ENCODE measurements at regions not wholly inside any gene's neighbourhood (a gene's known extent, or its start where the extent isn't known, plus 50 kb on each side); places are given as distances from the start of the nearest gene placed in this dataset.

DNA sequence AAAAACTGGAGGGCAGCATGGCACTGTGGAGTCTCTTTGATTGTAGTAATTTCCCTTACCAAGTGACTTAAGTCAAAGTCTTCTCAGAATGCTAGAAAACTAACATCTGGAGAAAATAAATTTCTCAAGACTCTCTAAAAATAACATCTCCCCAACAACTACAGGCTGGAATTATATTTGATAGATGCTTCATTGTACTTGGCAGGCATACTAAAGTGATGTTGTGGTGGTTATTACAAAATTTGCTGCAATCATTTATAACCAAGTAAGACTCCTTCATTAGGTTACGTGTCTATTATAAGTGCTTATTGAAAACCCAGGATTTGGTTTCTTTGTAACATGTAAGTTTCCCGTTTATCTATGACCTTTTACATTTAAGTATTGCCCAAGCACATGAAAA, 132.9 kb upstream of the NRIP1 start:
- H3K27ac ChIP-seq = no peak overlapping the region
- no peak overlapping the region for H2AFZ ChIP-seq
- H3F3A ChIP-seq (ENCODE audit: insufficient read depth) = no peaks in the 10 kb centered on the region
- H3K36me3 ChIP-seq (ENCODE audit: low read depth) = no peaks in the 10 kb centered on the region
- H3K9me2 ChIP-seq (ENCODE audit: insufficient read depth) = no peaks in the 10 kb centered on the region
- no peaks in the 10 kb centered on the region for H3K79me2 ChIP-seq (ENCODE audit: insufficient read depth)
- no peak overlapping the region for H3K4me2 ChIP-seq (ENCODE audit: unreplicated experiment)
- WGBS, 2 experiments (ENCODE audit: low coverage in 1 of 2, low lambda C conversion rate in 2 of 2, missing lambda C conversion rate in 2 of 2) = 67 to 72% methylated on average over 2 of the region's 2 CpGs
- TF ChIP-seq EZH2 (IDR thresholded peaks at IDR 0.05; ENCODE audit: insufficient read depth, poor library complexity, severe bottlenecking) (no peak), EZH2phosphoT487 (IDR thresholded peaks at IDR 0.05; ENCODE audit: insufficient read depth, low read depth) (no peak)
- no peak overlapping the region for H3K4me3 ChIP-seq
- no peaks in the 10 kb centered on the region for H3K27me3 ChIP-seq (replicated peaks; ENCODE audit: insufficient read depth)
- H3K9ac ChIP-seq = no peak overlapping the region
- no peaks in the 10 kb centered on the region for H3K4me1 ChIP-seq (ENCODE audit: insufficient read depth)
- in situ Hi-C loops (cut with MboI) = no loop called here
- no peaks in the 10 kb centered on the region for H4K20me1 ChIP-seq (ENCODE audit: insufficient read depth)
- H3K9me3 ChIP-seq (ENCODE audit: low read depth) = no peaks in the 10 kb centered on the region
- no peak for DNase-seq

DNA sequence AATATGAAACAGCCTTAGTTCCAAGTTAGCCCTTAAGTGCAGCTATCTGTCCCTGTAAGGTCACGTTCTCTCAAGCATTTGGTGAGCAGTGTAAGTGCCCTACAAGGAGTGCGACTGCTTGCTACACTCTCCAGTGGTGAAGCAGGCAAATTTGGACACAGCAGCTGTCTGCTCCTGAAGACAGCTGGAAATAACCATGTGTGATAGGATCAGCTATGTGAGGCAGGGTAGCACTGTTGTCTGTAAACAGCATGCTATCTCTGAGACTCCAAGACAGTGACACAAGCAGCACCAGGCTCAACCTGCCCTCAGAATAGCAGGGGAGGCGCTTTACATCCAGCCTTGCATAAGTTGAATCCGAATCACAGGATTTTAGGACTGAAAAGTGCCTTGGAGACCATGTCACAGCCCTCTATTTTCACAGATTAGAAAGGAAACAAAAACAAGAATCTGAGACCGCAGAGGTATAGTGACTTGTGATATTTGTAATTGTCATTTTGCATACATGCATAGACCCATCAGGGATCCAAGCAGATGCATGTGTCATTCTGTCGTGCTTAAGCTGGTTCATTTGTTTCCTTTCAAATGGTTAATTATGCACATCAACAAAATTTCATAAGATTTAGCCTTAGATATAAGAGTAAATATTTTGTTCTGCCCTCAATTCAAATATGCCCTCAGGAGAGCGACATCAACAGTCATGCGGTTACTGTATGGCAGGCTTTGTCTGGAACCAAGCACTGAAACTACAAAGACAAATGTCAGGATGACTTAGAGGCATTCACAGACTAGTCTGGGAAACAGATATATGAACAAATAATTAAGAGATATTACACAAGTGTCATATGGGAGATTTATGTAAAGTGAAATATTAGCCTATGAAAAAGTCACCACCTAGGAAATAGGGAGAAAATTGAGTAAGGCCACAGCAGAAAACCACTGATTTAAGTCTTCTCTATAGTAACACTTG, 134.9 kb upstream of the NRIP1 start:
- Histone ChIP-seq H4K20me1 (ENCODE audit: insufficient read depth) (no peaks in the 10 kb centered on the region), H3K4me1 (ENCODE audit: insufficient read depth) (no peaks in the 10 kb centered on the region), H2AFZ (no peak overlapping the region), H3K9me2 (ENCODE audit: insufficient read depth) (no peaks in the 10 kb centered on the region), H3K36me3 (ENCODE audit: low read depth) (no peaks in the 10 kb centered on the region), H3K9ac (no peak overlapping the region), H3K27me3 (replicated peaks; ENCODE audit: insufficient read depth) (no peaks in the 10 kb centered on the region), H3F3A (ENCODE audit: insufficient read depth) (no peaks in the 10 kb centered on the region), H3K79me2 (ENCODE audit: insufficient read depth) (no peaks in the 10 kb centered on the region), H3K9me3 (ENCODE audit: low read depth) (no peaks in the 10 kb centered on the region), H3K4me3 (no peak overlapping the region), H3K4me2 (ENCODE audit: unreplicated experiment) (no peak overlapping the region), H3K27ac (no peak overlapping the region)
- in situ Hi-C loops (cut with MboI) = no loop called here
- no peak for TF ChIP-seq EZH2phosphoT487 (IDR thresholded peaks at IDR 0.05; ENCODE audit: insufficient read depth, low read depth)
- no peak for TF ChIP-seq EZH2 (IDR thresholded peaks at IDR 0.05; ENCODE audit: insufficient read depth, poor library complexity, severe bottlenecking)
- 70 to 78% methylated on average over 8 of the region's 8 CpGs for WGBS, 2 experiments (ENCODE audit: low coverage in 1 of 2, low lambda C conversion rate in 2 of 2, missing lambda C conversion rate in 2 of 2)
- no peak for DNase-seq

DNA sequence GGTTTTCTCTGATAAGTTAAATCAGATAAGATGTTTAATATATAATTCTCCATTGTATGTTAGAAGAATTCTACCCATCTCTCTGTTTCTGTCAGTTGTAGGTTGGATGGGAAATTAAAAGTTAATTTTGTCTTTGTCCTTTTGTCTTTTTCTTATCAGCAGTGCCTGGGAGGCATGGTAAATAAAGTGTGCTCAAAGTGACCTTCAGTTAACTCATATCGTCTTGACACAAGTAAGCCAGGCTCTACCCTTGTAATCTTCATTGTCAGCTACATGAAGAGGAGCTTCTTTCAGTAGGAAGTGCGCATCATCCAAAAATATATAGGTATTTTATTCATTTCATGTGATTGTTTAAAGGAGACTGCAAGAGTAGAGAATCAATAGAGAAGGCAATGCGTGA, 138.9 kb upstream of the NRIP1 start:
- TF ChIP-seq EZH2 (IDR thresholded peaks at IDR 0.05; ENCODE audit: insufficient read depth, poor library complexity, severe bottlenecking) = no peak
- TF ChIP-seq EZH2phosphoT487 (IDR thresholded peaks at IDR 0.05; ENCODE audit: insufficient read depth, low read depth) = no peak
- Histone ChIP-seq H3K9me2 (ENCODE audit: insufficient read depth) (no peaks in the 10 kb centered on the region), H3K4me1 (ENCODE audit: insufficient read depth) (no peaks in the 10 kb centered on the region), H3K79me2 (ENCODE audit: insufficient read depth) (no peaks in the 10 kb centered on the region), H3K9me3 (ENCODE audit: low read depth) (no peaks in the 10 kb centered on the region), H3K36me3 (ENCODE audit: low read depth) (no peaks in the 10 kb centered on the region), H4K20me1 (ENCODE audit: insufficient read depth) (no peaks in the 10 kb centered on the region), H2AFZ (no peak overlapping the region), H3F3A (ENCODE audit: insufficient read depth) (no peaks in the 10 kb centered on the region), H3K9ac (no peak overlapping the region), H3K4me3 (no peak overlapping the region), H3K27me3 (replicated peaks; ENCODE audit: insufficient read depth) (no peaks in the 10 kb centered on the region), H3K27ac (no peak overlapping the region), H3K4me2 (ENCODE audit: unreplicated experiment) (no peak overlapping the region)
- in situ Hi-C loops (cut with MboI) = no loop called here
- 91 to 97% methylated on average over 3 of the region's 3 CpGs for WGBS, 2 experiments (ENCODE audit: low coverage in 1 of 2, low lambda C conversion rate in 2 of 2, missing lambda C conversion rate in 2 of 2)
- DNase-seq = no peak

DNA sequence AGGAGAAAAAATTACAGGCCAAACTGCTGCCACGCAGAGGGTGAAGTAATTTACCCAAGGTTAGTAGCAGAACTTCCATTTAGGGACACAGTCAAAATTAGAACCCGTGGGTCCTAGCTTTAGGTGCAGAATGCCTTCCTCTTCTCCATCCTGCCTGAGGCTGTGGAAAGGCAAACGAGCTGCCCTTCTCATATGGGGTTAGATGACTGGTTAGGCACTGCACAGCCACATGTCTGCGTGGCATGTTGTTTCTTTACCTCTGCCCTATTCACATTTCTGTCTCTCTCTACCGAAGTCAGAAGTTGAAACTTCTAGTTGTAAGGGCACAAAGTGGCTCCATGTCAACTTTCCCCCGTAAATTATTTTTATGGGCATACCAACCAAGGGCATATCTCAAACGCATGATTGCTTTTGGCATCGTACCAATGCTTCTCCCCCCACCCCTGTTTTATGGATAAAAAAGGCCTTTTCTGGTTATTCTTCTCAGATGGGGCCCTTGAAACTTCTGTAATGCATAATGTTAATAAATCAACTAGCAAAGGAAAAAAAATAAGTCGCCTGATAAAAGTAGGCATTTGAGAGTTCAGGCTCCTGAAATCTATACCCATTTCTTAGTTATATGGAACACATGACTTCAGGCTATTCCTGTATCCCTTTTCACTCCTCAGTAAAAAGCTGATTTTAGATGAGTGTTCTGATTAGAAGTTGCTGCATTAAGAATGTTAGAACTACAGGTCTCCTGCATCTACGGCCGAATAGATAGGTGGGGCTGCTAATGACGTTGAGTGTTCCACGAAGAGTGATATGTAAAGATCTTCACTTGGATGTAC, 139.6 kb upstream of the NRIP1 start:
- Histone ChIP-seq H4K20me1 (ENCODE audit: insufficient read depth) (no peaks in the 10 kb centered on the region), H3K9me3 (ENCODE audit: low read depth) (no peaks in the 10 kb centered on the region), H3K4me3 (no peak overlapping the region), H3K4me1 (ENCODE audit: insufficient read depth) (no peaks in the 10 kb centered on the region), H3K27ac (no peak overlapping the region), H3K9ac (no peak overlapping the region), H3F3A (ENCODE audit: insufficient read depth) (no peaks in the 10 kb centered on the region), H3K79me2 (ENCODE audit: insufficient read depth) (no peaks in the 10 kb centered on the region), H3K27me3 (replicated peaks; ENCODE audit: insufficient read depth) (no peaks in the 10 kb centered on the region), H3K36me3 (ENCODE audit: low read depth) (no peaks in the 10 kb centered on the region), H2AFZ (no peak overlapping the region), H3K9me2 (ENCODE audit: insufficient read depth) (no peaks in the 10 kb centered on the region), H3K4me2 (ENCODE audit: unreplicated experiment) (no peak overlapping the region)
- DNase-seq = no peak
- no peak for TF ChIP-seq EZH2phosphoT487 (IDR thresholded peaks at IDR 0.05; ENCODE audit: insufficient read depth, low read depth)
- TF ChIP-seq EZH2 (IDR thresholded peaks at IDR 0.05; ENCODE audit: insufficient read depth, poor library complexity, severe bottlenecking) = no peak
- WGBS, 2 experiments (ENCODE audit: low coverage in 1 of 2, low lambda C conversion rate in 2 of 2, missing lambda C conversion rate in 2 of 2) = 64 to 65% methylated on average over 13 of the region's 13 CpGs
- in situ Hi-C loops (cut with MboI) = no loop called here
